Inflammatory macrophage treated with lipopolysaccharide for 1 hour (primary cell): ENCODE measurements at regions not wholly inside any gene's neighbourhood (a gene's known extent, or its start where the extent isn't known, plus 50 kb on each side); places are given as distances from the start of the nearest gene placed in this dataset.
A peak's percentile ranks its signal among the peaks of the same experiment; 100 is the strongest.

ENCODE experiments used
- DNase-seq, 2 donors: peaks; one replicate each; pipeline ENCODE4 v3.0.0-alpha.2; 2020 to 2022

DNA sequence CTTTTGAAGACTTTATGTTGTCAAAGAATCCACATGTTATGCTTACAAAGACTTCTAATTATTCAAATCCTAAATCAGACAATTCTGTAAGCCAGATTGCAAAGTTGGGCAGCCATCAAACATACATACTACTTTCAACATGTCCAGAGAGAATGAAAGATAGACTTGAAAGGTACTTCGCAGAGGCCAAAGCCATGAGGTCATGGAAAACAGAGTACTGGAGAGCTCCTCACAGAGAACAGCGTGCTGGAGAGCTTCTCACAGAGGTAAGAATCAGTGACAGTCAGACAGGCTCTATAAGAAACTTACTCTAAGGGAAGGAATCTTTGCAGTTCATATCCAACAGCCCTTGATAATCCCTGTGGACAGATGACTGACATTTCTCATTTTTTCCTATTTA lies 400.2 kb downstream of the GJA1 start:
- no peak for DNase-seq

DNA sequence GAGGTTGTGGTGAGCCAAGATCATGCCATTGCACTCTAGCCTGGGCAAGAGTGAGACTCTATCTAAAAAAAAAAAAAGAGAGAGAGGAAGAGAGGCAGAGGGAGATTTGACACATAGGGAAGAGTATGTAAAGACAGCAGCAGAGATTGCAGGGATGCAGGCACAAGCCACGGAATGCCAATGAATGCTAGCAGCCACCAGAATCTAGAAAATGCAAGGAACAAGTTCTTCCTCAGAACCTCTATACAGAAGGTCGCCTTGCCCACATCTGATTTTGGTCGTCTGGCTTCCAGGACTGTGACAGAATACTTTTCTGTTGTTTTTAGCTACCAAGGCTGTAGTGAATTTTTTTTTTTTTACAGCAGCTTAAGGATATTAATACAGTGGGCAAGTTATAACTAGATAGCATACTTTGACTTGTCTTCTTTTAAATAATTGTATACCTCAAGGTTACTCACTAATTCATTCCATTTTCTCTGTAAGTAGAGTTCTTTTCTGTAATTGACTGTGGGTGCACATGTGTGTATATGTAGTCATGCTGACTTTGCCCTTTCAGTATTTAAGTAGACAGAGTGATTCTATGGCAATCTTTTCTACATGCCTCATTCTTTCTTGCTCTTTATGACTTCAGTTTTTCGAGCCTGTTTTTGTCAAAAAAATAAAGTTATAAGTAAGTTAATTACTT lies 402.2 kb downstream of the GJA1 start:
- DNase-seq = no peak

DNA sequence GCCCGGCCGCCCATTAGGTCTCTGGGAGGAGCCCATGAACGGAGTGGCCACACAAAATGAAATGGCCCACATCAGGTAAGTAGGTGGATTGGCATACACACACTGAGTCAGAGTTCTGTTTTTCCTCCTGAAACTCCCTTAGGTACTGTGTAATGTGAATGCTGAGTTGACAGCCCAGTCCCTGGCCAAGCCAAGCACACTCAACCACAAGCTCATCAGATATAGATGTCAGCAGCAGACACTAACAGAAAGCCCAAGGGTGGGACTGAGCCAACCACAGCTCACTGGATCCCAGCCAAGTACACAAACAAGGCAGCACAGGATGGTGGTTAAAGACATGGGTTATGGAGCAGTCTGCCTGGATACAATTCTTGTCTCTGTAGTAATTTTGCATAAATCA lies 403.4 kb downstream of the GJA1 start:
- no peak for DNase-seq

DNA sequence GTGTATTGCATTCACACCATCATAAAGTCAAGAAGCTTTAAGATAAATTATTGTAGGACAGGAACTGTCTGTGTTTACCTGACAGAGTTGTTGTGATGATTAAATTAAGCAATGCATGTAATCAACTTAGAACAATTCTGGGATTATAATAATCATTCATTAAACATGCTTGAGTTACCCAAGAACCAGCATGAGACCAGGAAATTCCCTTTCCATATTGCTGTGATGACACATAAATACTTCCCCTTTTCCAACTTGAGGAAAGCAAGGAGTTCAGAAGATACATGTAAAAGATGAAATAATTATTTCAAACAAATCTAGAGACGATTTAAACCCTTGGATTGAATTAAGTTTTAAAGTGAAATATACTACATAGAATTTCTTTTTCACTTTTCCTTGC lies 404.4 kb downstream of the GJA1 start:
- peak; percentile 37 to 54 for DNase-seq

DNA sequence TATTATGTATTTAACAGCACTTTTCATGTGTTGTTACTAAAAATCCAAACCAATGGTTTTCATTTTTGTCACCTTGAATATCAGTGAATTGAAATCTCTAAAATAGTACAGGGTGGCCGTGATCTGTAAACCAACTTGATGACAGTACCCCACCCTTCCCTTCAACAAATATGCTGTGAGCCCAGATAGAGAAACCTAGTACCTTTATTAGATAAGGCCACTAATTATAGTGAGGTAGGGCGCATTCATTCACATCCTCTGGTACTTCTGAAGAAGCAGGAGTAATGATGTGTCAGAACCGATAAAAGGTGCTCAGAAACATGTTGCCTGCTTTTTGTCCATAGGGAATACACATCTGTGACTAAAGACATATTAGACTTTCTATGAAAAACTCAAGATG lies 409.5 kb downstream of the GJA1 start:
- no peak for DNase-seq

DNA sequence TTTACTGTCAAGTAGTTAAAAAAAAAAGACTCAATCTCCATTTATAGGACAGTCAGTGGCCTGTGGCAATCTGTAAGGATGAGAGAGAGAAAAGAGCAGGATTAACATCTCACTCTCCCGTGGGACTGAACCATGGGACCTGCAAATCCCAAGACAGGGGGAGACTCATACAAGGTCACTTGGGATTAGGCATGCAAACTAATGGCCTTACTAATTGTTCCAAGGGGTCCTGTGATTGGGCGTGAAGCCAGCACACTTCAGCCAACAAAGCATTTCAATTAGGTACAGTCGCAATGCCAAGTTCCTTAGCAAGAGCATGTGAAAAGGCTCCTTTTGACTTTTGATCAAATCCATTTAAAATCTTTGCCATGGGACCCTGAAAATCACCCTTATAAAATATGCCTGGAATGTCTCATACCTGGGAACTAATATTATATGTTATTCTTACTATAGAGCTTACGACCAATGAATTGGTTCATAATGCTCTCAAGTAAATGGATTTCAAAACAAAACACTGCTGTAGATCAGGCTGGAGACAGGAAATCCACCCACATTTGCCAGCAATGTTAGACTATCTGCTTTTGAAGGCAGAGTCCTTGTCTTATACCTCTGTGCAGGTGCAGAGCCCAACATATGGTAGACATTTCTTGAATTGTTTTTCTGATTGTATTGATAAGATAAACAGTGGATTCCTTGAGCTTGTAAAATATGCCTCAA lies 412.5 kb downstream of the GJA1 start:
- no peak for DNase-seq

DNA sequence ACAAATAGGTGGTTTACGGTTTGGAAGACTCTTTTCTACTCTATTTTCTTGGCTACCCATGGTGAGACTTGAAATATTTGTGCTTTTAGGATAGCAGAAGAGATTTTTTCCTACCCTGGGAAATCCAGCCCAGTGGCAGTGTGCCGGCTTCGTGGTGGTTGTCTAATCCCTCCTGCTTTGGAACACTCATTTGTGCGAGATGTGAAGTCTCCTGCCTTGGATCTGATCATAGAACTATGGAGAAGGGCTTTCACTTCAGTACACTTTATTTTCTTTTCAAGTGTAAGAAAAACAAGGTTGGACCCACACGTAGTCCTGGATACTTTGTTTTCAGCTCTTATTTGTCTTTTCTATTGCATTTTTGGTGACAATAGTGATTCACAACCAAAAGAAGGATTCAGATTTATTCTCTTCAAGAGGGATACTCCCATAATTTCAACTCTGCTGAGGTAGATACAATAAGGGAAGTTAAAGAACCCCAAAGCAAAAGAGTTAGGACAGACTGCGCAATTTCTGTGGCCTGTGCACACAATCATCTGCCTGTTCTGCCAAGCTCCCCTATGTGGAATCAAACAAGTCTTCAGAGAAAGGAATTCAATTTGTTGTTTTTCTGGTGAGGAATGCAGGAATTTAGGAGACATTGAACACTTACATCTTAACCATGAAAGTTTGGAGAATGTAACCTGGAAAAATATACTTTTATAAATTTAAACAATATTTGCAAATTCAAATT lies 413.2 kb downstream of the GJA1 start:
- DNase-seq = no peak

DNA sequence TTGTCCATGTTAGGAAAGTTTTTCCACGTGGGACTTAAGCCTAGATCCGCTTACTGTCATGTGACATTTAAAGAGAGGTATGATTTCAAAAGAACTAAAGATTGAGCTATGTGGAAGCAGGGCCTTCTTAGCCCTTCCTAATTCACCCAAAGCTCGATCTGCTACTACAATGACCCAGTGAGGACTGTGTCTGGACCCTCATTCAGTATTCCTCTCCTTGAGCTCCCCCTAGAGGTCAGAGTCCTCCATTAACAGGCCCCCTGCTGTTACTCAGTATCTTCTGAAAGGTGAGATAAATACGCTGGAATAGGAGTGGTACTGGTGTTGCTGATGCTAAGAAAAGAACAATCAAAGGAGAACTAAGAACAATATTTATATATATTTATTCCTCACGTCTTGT lies 414.0 kb downstream of the GJA1 start:
- DNase-seq = peak; percentile 3 to 54

DNA sequence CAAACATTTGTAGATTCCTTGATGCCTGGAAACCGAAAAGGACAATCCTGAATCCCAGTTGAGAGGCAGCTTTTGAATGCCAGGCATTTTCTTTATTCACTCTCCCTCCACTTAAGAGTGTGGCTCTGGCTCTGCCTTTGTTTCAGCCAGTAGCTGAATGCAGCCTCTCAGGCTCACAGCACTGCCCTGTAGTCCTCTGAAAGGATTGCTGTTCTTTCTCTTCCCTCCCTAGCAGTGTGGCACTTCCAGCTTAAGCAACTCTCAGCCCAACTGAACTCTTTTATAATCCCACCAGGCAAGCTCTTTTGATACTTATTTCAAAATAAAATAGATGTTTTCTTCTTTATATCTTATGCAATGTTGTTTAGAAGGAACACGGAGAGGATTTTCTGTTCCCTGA lies 415.6 kb downstream of the GJA1 start:
- DNase-seq = no peak

DNA sequence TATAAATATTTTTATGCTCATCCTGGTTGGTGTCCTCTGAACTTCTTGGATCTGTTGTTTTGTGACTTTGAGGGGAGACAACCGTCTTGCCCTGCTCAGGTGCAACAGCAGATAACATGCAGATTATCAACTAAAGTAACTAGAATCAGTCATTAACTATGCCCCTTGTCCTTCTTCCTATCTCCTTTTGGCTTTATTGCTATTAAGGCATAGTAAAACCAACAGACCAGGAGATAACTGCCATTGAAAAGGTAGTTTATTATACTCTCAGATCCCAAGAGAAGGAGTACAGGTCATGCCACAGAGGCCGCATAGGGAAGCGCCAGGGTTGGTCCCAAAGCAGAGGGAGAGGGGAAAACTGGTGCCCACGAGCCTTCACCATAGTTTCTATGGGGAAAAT lies 418.2 kb downstream of the GJA1 start:
- DNase-seq = no peak

DNA sequence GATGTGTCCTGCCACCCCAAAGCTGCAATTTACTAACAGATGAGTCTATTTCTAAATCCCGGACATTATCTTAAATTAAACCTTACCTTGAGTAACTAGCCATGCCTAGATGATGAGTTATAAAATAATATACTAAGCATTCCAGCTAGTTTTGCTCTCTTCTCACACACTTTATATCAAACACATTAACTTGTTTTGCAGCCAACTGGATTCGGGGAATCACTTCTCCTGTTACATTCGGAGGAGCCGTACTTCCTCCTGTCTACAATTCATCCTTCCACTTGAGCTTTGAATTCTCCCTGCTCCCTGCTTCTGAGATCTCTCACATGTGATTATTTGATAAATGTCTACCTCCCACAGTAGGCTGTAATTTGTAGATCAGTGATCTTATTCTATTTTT lies 420.1 kb downstream of the GJA1 start:
- DNase-seq = no peak

DNA sequence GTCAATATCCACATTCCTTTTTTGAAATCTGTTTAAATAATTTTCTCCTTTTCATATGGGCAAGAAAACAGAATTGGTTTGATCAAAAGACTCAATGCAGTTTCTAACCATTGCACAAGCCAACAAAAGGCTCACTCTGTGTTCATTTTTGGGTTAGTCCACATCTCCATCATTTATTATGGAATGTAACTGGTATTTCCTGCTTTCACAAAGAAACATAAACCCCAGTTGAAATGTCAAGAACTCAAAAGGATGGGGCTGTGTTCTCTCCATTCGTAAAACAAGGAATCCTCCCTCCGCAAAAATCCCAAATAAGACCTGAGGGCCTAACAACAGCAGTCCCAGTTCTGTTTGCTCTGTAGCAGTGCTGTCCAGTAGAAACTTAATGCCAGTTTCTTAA lies 420.9 kb downstream of the GJA1 start:
- no peak for DNase-seq

DNA sequence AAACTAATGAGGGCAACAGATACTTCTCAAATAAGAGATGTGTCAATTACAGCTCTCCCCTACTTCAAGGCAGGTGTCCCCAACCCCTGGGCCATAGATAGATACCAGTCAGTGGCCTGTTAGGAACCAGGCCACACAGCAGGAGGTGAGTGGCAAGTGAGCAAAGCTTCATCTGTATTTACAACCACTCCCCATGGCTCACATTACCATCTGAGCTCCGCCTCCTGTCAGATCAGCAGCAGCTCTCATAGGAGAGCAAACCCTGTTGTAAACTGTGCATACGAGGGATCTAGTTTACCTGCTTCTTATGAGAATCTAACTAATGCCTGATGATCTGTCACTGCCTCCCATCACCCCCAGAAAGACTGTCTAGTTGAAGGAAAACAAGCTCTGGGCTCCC lies 422.1 kb downstream of the GJA1 start:
- DNase-seq = no peak

DNA sequence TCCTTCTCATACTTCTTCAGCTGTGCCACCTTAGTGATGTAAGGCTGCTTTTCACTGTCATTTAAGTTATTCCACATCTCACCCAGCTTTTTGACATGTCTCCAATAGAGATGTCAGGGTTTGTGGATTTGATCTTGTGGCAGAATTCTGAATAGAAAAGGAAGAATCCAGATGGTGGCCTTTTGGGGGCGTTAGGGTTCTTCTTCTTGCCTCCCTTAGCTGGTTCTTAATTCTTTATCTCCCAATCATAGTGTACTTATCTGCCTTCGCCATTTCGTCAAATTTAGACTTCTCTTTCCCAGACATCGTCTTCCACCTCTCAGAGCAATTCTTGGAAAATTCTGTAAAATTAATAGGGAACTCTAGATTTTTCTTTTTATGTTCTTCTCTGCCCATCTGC lies 422.9 kb downstream of the GJA1 start:
- DNase-seq = no peak

DNA sequence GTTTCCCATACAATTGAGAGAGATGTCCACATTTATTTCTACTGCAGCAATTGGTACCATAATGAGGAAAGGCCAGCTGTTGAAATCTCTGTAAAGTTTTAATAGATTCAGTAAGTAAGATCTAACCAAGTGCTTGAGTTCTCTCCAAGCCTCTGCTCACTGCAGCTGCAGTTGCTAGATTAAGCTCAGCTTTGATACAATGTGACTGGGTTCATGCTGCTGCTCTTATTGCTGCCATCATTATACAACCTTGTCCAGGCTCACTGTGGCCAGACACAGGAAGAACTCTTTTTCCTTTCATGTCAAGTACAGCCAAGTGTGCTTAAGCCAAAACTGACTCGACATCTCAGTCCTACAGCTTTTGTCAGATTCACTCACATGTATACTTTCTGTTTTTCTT lies 423.5 kb downstream of the GJA1 start:
- DNase-seq = no peak

DNA sequence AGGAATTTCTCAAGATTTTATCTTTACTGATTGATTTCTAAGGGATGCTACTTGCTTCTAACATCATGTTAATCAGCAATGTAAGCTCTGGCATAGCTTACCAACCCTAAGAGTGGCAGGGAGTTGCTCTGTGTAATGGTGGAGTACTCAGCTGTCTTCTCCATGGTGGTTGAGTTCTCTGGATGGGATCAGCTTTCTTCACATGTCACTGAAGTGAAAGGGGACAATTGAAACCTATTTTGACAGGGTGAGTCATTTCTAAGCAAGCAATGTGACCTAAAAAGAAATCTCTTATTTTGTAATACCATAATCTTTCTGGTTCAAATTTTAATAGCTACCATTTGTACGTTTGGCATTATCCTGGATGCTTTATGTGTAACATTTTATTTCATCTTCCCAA lies 430.4 kb downstream of the GJA1 start:
- DNase-seq = no peak

DNA sequence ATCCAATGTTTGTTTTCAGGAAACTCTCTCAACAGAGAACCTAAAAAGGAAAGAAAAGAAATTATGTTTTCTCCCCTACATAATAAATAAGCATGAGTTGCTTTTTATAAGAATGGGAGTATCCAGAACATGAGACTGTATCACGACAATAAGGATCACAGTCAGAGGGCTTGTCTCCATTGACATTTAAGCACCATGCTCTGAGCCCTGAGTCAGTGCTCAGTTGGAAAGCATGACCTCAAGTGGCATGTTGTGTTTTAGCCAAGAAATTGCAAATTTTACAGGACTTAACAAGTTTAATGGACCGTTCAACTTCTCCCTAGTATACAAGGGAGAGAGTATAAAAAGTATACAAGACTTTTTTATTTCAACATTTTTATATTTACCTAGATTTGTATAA lies 431.6 kb downstream of the GJA1 start:
- DNase-seq = no peak

DNA sequence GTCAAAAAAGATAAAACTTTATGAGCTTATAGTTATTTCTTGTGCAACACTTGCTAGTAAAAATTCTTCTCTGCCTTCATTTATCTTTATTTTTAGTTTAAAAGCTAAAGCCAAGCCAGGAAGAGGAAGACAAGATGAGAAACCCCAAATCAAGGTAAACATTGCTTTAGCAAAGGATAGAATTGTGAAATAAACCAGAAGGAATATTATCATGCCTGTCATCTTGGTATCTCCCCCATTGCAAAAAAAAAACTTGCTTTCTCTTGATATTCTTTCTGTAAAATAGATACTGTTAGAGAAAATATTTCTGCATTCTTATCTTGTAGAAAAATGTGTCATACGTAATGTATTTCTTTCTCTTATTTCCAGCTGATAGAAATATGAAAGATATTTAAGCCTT lies 432.8 kb downstream of the GJA1 start:
- DNase-seq = no peak

DNA sequence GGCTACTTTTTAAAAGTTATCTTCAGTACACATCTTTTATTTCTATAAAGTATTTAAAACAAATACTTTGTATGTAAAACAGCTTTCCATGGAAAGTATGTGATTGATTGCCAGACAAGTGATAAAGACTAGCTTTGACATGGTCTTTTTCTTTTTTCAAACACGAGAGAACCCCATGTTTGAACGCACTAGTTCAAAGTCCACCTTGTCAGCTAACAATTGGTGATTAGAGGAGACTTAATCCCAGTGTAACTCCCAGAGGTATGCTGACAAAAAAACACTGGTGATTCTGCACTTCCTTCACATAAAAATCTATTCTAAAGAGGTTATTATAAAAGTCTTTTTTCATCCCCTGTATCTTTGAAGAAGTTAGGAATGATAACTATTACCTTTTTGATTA lies 438.1 kb downstream of the GJA1 start:
- DNase-seq = no peak

DNA sequence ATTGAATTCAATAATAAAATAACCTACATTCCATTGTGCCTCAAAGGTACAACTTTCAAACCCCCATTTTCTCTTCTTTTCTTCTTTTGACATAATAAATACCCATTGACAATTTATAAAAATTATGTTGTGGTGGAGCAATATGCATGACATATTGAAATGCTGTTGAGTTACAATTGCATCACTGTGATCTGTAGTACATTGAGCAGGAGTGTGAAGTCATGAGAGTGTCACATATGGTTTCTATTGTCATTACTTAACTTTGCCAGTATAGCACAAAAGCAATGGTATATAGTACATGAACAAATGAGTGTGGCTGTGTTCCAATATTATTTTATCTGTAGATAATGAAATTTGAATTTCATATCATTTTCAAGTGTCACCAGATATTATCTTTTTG lies 441.3 kb downstream of the GJA1 start:
- DNase-seq = no peak

DNA sequence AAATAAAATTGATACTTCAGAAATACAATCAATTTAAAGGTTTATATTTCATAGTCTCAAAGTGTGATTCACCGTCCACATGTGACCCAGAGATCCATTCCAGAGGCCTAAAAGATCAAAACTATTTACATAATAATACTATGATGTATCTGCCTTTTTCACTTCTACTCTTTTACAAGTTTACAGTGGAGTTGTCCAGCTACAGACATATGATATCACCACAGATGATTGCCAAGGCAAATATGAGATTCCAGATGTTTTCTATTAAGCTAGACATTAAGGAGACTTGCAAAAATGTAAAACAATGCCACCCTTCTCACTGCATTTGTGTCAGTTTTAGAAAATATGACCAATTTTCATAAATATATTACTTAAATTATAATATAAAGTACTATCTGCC lies 443.7 kb downstream of the GJA1 start:
- no peak for DNase-seq

DNA sequence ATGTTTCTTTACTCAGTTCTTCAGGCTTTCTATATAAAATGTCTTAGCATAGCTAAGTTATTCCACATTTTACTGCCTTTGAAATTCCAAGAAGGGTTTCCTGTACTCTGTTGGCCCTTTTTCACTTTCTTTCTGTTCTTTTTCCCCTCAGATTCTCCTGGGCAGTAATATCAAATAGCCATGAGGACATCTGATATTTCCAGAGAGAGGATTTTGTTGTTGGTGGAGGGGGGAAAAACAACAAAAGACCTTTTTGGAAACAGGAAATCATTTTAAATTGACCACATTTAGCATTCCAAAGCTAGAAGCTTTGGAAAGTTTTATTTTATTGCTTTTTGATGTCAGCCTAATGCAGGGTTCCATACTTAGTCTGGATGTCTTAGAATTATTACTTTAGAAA lies 445.4 kb downstream of the GJA1 start:
- no peak for DNase-seq

DNA sequence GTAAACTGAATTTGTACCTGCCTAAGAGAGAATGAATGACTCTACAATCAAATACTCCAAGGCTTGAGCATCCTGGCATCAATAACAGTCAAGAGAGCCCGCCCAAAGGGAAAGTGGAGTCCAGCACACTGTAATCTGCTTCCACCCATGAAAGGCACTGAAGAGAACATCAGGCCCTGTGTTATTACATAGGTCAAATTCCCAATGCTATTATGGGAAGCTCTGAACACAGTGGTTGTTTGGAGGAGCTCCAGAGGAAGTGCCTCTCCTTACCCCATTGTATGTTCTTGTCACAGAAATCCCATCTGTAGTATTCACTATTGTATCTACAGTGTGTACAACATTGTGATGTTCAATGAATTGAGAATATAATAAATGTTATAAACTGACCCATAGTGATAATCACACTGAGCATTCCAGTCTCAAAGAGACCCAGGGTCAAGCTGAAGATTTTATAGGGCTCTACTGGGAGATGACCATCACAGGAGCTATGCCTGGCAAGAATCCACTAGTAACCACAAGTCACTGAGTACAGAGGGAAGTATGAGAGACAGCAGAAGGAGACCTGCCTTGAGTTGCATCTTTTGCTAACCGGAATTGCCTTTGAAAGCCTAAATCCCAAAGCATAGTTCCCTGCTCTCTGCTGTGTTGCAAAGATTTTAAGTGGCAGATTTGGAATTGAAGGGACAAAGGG lies 446.7 kb downstream of the GJA1 start:
- no peak for DNase-seq

DNA sequence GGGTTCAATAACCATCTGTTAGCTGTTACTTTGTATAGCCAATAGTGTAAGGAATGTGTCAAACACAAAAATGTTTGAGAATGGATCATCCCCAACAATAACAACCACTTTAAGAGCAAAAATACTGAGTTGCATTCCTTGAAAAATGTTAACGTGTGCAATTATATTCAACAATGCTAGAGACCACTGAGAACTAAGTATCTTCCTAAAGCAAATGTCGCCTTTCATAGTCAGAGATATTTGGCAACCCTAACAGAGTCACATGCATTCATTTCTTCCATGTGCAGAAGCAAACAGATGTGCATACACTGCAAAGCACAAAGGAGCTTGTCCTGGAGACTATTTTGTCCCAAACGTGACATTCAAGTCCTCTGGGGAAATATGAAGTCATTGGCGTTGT lies 448.6 kb downstream of the GJA1 start:
- no peak for DNase-seq
